Endothelial cell of umbilical vein (primary cell): ENCODE measurements at regions not wholly inside any gene's neighbourhood (a gene's known extent, or its start where the extent isn't known, plus 50 kb on each side); places are given as distances from the start of the nearest gene placed in this dataset.
"Not testable (repeated sequence)": the region's sequence is repeated elsewhere in the genome, so short reads cannot be mapped to it uniquely, and the experiment has no call there.

Experiments used
- BruUV-seq: library from RNA; stranded (reverse); fragments of 400-500 nt; replicated peaks from 2 replicates; lab custom pipeline; 2021; lab: Mats Ljungman, UMichigan
- CTCF ChIA-PET: fragments of 300-600, 350-600 bp; sonication (Branson Sonifier 250); formaldehyde crosslinking; loops from one replicate; lab custom pipeline; 2021; ENCODE audit warnings: antibody characterized with exemption, inconsistent platforms; lab: Charles Lee
- POLR2A ChIA-PET: fragments of 300-600, 350-600 bp; sonication (Branson Sonifier 250); formaldehyde crosslinking; loops from one replicate; lab custom pipeline; 2021; ENCODE audit warnings: antibody characterized with exemption, inconsistent platforms; lab: Charles Lee
- DNase-seq: peaks from one replicate; pipeline ENCODE4 v3.0.0-alpha.2; 2011; ENCODE audit warnings: low read depth, low spot score
- FAIRE-seq: peaks from 2 replicates; lab custom pipeline; 2011; peaks lifted over from hg19 to GRCh38; lab: Jason Lieb, UNC
- H2AFZ ChIP-seq: 2 replicates; pipeline ENCODE4 v1.6.0; 2012; ENCODE audit warnings: low read depth, low read length, control low read depth, inconsistent platforms
- H3K27ac ChIP-seq: 2 replicates; pipeline ENCODE4 v1.5.1; 2011; ENCODE audit warnings: low read depth, mild to moderate bottlenecking, control low read depth, low read length, moderate library complexity; ENCODE audit not compliant: insufficient read depth
- H3K27me3 ChIP-seq, 2 experiments: 2 replicates each; pipeline versions ENCODE4 v1.6.0 to v1.6.1; 2011; ENCODE audit warnings: low read length in 2 of 2, mixed read lengths in 1 of 2; ENCODE audit not compliant: control insufficient read depth in 2 of 2, insufficient read depth in 2 of 2
- H3K36me3 ChIP-seq, 2 experiments: 2 replicates in 1 of 2; 3 replicates in 1 of 2; pipeline ENCODE4 v1.5.1; 2011; ENCODE audit warnings: low read length in 2 of 2, mild to moderate bottlenecking in 1 of 2, moderate library complexity in 1 of 2; ENCODE audit not compliant: control insufficient read depth in 2 of 2, insufficient read depth in 2 of 2; ENCODE audit errors: extremely low read depth in 1 of 2
- H3K4me1 ChIP-seq: 3 replicates; pipeline ENCODE4 v1.5.1; 2011; ENCODE audit warnings: mild to moderate bottlenecking, low read length; ENCODE audit not compliant: control insufficient read depth, insufficient read depth; ENCODE audit errors: extremely low read depth
- H3K4me2 ChIP-seq: 2 replicates; pipeline ENCODE4 v1.6.1; 2011; ENCODE audit warnings: low read length, control low read depth, mixed read lengths; ENCODE audit not compliant: insufficient read depth
- H3K4me3 ChIP-seq, 3 experiments: fragments of 200-600 bp in 1 of 3; sonication (generic), shearing (Covaris generic) in 1 of 3; replicated peaks in 1 of 3; 2 replicates each; pipeline ENCODE4 v1.5.1; 2011 to 2016; ENCODE audit warnings: control low read depth in 3 of 3, low read length in 3 of 3, mild to moderate bottlenecking in 2 of 3, inconsistent platforms in 1 of 3, low read depth in 1 of 3, moderate library complexity in 1 of 3; ENCODE audit not compliant: insufficient read depth in 1 of 3
- H3K79me2 ChIP-seq: 2 replicates; pipeline ENCODE4 v1.6.0; 2012; ENCODE audit warnings: low read length, inconsistent platforms; ENCODE audit not compliant: control insufficient read depth, insufficient read depth
- H3K9ac ChIP-seq: replicated peaks from 2 replicates; pipeline ENCODE3; 2011; ENCODE audit warnings: low read length, control low read depth; ENCODE audit not compliant: insufficient read depth; ENCODE audit errors: extremely low read depth
- H3K9me1 ChIP-seq: replicated peaks from 3 replicates; pipeline ENCODE4 v1.6.0; 2011; ENCODE audit warnings: mild to moderate bottlenecking, low read length; ENCODE audit not compliant: control insufficient read depth, insufficient read depth; ENCODE audit errors: extremely low read depth
- H3K9me3 ChIP-seq: replicated peaks from 2 replicates; pipeline ENCODE4 v1.5.1; 2012; ENCODE audit warnings: low read length, inconsistent platforms; ENCODE audit not compliant: control insufficient read depth, insufficient read depth
- H4K20me1 ChIP-seq: replicated peaks from 2 replicates; pipeline ENCODE3; 2011; ENCODE audit warnings: mild to moderate bottlenecking, low read length; ENCODE audit not compliant: control insufficient read depth, insufficient read depth; ENCODE audit errors: extremely low read depth
- CTCF ChIP-seq, 2 donors: IDR thresholded peaks; 1 replicate in 1 of 2; 2 replicates in 1 of 2; pipeline ENCODE4 v1.5.1; 2011; ENCODE audit warnings: low read length in 2 of 2, mild to moderate bottlenecking in 2 of 2, moderate library complexity in 2 of 2, control low read depth in 1 of 2, inconsistent platforms in 1 of 2, low read depth in 1 of 2; ENCODE audit not compliant: insufficient read depth in 1 of 2; ENCODE audit errors: extremely low read depth in 1 of 2
- EZH2 ChIP-seq: IDR thresholded peaks from 2 replicates; pipeline ENCODE4 v1.6.1; 2012; ENCODE audit warnings: borderline replicate concordance, low read depth, mild to moderate bottlenecking, moderate library complexity, low read length, inconsistent platforms; ENCODE audit not compliant: severe bottlenecking
- FOS ChIP-seq: IDR thresholded peaks from 2 replicates; pipeline ENCODE4 v1.6.1; 2011; ENCODE audit warnings: mild to moderate bottlenecking, low read length, moderate library complexity, borderline replicate concordance; ENCODE audit not compliant: insufficient read depth
- GATA2 ChIP-seq: IDR thresholded peaks from 2 replicates; pipeline ENCODE4 v1.7.0; 2011; ENCODE audit warnings: low read depth, mild to moderate bottlenecking, moderate library complexity, mixed read lengths, low read length; ENCODE audit not compliant: insufficient read length, insufficient read depth
- JUN ChIP-seq: IDR thresholded peaks from 2 replicates; pipeline ENCODE4 v1.6.1; 2011; ENCODE audit warnings: borderline replicate concordance, low read depth; ENCODE audit not compliant: insufficient read length, insufficient read depth
- MYC ChIP-seq: IDR thresholded peaks from one replicate; pipeline ENCODE4 v1.6.1; 2011; ENCODE audit warnings: mild to moderate bottlenecking, low read depth, low read length
- POLR2A ChIP-seq: IDR thresholded peaks from 2 replicates; pipeline ENCODE4 v1.6.1; 2012; ENCODE audit warnings: low read depth, mild to moderate bottlenecking, control low read depth, low read length
- POLR2AphosphoS5 ChIP-seq: IDR thresholded peaks from 2 replicates; pipeline ENCODE4 v1.6.1; 2012; ENCODE audit warnings: low read depth, mild to moderate bottlenecking, control low read depth, low read length, moderate library complexity; ENCODE audit not compliant: insufficient read depth
- dilution Hi-C: fragments of 300-500 bp; cut with MboI; formaldehyde crosslinking; loops from one replicate; pipeline ENCODE4 v1.15.0; 2019; ENCODE audit warnings: low sequenced_read_pairs; ENCODE audit not compliant: extremely low pct_ligation_motif_present
- intact Hi-C: fragments of 100-400 bp; cut with micrococcal nuclease; formaldehyde crosslinking; loops from one replicate; pipeline ENCODE4 v1.10.0; 2022

GRCh38 chr14:66272221-66272620 is 213.9 kb upstream of the CCDC196 start:
- intact Hi-C loops (no loop called here), dilution Hi-C loops (no loop called here)
- ChIA-PET POLR2A (no interaction called here), CTCF (no interaction called here)
- Histone ChIP-seq H3K4me1 (no peaks in the 10 kb centered on the region), H3K36me3 (no peaks in the 10 kb centered on the region), H2AFZ (no peak overlapping the region), H4K20me1 (no peaks in the 10 kb centered on the region), H3K9ac (no peak overlapping the region), H3K9me3 (no peaks in the 10 kb centered on the region), H3K27me3 (no peaks in the 10 kb centered on the region), H3K79me2 (no peaks in the 10 kb centered on the region), H3K4me3 (no peak overlapping the region), H3K4me2 (no peak overlapping the region), H3K9me1 (no peaks in the 10 kb centered on the region), H3K27ac (no peak overlapping the region)
- FAIRE-seq = no peak
- TF ChIP-seq FOS (no peak), GATA2 (no peak)
- BruUV-seq = no TSS peak
- DNase-seq = no peak

GRCh38 chr14:66273261-66273832 is 212.8 kb upstream of the CCDC196 start:
- Histone ChIP-seq H3K36me3 (no peaks in the 10 kb centered on the region), H3K79me2 (no peaks in the 10 kb centered on the region), H3K9me1 (no peaks in the 10 kb centered on the region), H3K9ac (no peak overlapping the region), H3K27ac (no peak overlapping the region), H3K4me1 (no peaks in the 10 kb centered on the region), H3K27me3 (no peaks in the 10 kb centered on the region), H3K4me3 (no peak overlapping the region), H4K20me1 (no peaks in the 10 kb centered on the region), H3K9me3 (no peaks in the 10 kb centered on the region), H3K4me2 (no peak overlapping the region), H2AFZ (no peak overlapping the region)
- BruUV-seq = no TSS peak
- TF ChIP-seq MYC (no peak), CTCF (IDR thresholded peaks at IDR 0.05; ENCODE audit: extremely low read depth in 1 of 2, insufficient read depth in 1 of 2, low read depth in 1 of 2, low read length in 2 of 2) (no peak), EZH2 (no peak), POLR2AphosphoS5 (no peak), GATA2 (no peak), POLR2A (no peak), JUN (no peak)
- POLR2A ChIA-PET = no interaction called here
- intact Hi-C loops (no loop called here), dilution Hi-C loops (no loop called here)
- CTCF ChIA-PET = no interaction called here
- FAIRE-seq (no peak), DNase-seq (no peak)

GRCh38 chr14:66278418-66278817 is 207.8 kb upstream of the CCDC196 start:
- H3K9ac ChIP-seq, POLR2A ChIA-PET, H3K4me3 ChIP-seq, H2AFZ ChIP-seq, H3K9me3 ChIP-seq, BruUV-seq, H4K20me1 ChIP-seq, H3K4me1 ChIP-seq, intact Hi-C loops, H3K79me2 ChIP-seq, H3K36me3 ChIP-seq, H3K9me1 ChIP-seq, H3K27ac ChIP-seq, H3K27me3 ChIP-seq, DNase-seq, CTCF ChIA-PET, FAIRE-seq, dilution Hi-C loops, H3K4me2 ChIP-seq: not testable (repeated sequence)
